NCI-H2196 treated with DMSO at 0.1 percent for 48 hours (cell line): ENCODE measurements at regions not wholly inside any gene's neighbourhood (a gene's known extent, or its start where the extent isn't known, plus 50 kb on each side); places are given as distances from the start of the nearest gene placed in this dataset.
A peak's percentile ranks its signal among the peaks of the same experiment; 100 is the strongest.

Experiments used
- DNase-seq: peaks from one replicate; lab custom pipeline; 2025; ENCODE audit not compliant: unreplicated experiment; lab: John Stamatoyannopoulos, UW

- DNase-seq: no peak
These were observed 717.9 kb downstream of the UQCRFS1 start for GRCh38 chr19:28495046-28495445.

- DNase-seq: no peak
These were observed 718.5 kb downstream of the UQCRFS1 start for GRCh38 chr19:28494461-28494860.

- no peak for DNase-seq
These were observed 719.1 kb downstream of the UQCRFS1 start for GRCh38 chr19:28493884-28494283.

- DNase-seq: no peak
These were observed 720.3 kb downstream of the UQCRFS1 start for GRCh38 chr19:28492621-28493020.

GRCh38 chr19:28492201-28492600, 720.8 kb downstream of the UQCRFS1 start:
- no peak for DNase-seq

GRCh38 chr19:28489776-28490175, 723.2 kb downstream of the UQCRFS1 start:
- no peak for DNase-seq

GRCh38 chr19:28489126-28489660, 723.8 kb downstream of the UQCRFS1 start:
- no peak for DNase-seq

GRCh38 chr19:28487999-28488398, 725.0 kb downstream of the UQCRFS1 start:
- no peak for DNase-seq

- DNase-seq: no peak
These were observed 726.0 kb downstream of the UQCRFS1 start for GRCh38 chr19:28486926-28487325.

- DNase-seq: no peak
These were observed 726.5 kb downstream of the UQCRFS1 start for GRCh38 chr19:28486473-28486872.

- no peak for DNase-seq
These were observed 727.7 kb downstream of the UQCRFS1 start for GRCh38 chr19:28485292-28485691.

- DNase-seq: no peak
These were observed 729.8 kb downstream of the UQCRFS1 start for GRCh38 chr19:28483197-28483596.

GRCh38 chr19:28482221-28482620, 730.7 kb downstream of the UQCRFS1 start:
- DNase-seq: no peak

- no peak for DNase-seq
These were observed 731.3 kb downstream of the UQCRFS1 start for GRCh38 chr19:28481674-28482073.

GRCh38 chr19:28475525-28475924, 737.4 kb downstream of the UQCRFS1 start:
- DNase-seq: no peak

GRCh38 chr19:28472843-28473242, 740.1 kb downstream of the UQCRFS1 start:
- no peak for DNase-seq

- no peak for DNase-seq
These were observed 741.0 kb downstream of the UQCRFS1 start for GRCh38 chr19:28471731-28472510.

GRCh38 chr19:28469544-28469943, 743.4 kb downstream of the UQCRFS1 start:
- DNase-seq: no peak

- DNase-seq: no peak
These were observed 744.1 kb downstream of the UQCRFS1 start for GRCh38 chr19:28468701-28469459.

- DNase-seq: peak; percentile 41
These were observed 746.6 kb downstream of the UQCRFS1 start for GRCh38 chr19:28466107-28467045.
